GM11168 (cell line): ENCODE measurements at regions not wholly inside any gene's neighbourhood (a gene's known extent, or its start where the extent isn't known, plus 50 kb on each side); places are given as distances from the start of the nearest gene placed in this dataset.

Experiments used
- in situ Hi-C: fragments of 300-500 bp; cut with MboI; formaldehyde crosslinking; loops from one replicate; pipeline ENCODE4 v1.12.0; 2022; ENCODE audit warnings: low sequenced_read_pairs; ENCODE audit not compliant: unreplicated experiment

- in situ Hi-C loops: no loop called here
Measured at GRCh38 chr20:23282546-23282945, 68.0 kb upstream of the NXT1 start.

- in situ Hi-C loops: no loop called here
Measured at GRCh38 chr20:23282111-23282510, 68.5 kb upstream of the NXT1 start.

- in situ Hi-C loops: no loop called here
Measured at GRCh38 chr20:23279836-23280235, 70.8 kb upstream of the NXT1 start.

GRCh38 chr20:23278172-23278571, 72.4 kb upstream of the NXT1 start:
- in situ Hi-C loops: no loop called here

- in situ Hi-C loops: no loop called here
Measured at GRCh38 chr20:23277316-23277715, 73.3 kb upstream of the NXT1 start.

- in situ Hi-C loops: no loop called here
Measured at GRCh38 chr20:23273776-23274175, 76.8 kb upstream of the NXT1 start.

- in situ Hi-C loops: no loop called here
Measured at GRCh38 chr20:23272176-23273029, 78.2 kb upstream of the NXT1 start.

GRCh38 chr20:23270382-23270911, 80.1 kb upstream of the NXT1 start:
- in situ Hi-C loops: no loop called here

GRCh38 chr20:23269954-23270353, 80.6 kb upstream of the NXT1 start:
- in situ Hi-C loops: no loop called here

- in situ Hi-C loops: no loop called here
Measured at GRCh38 chr20:23268792-23269354, 81.7 kb upstream of the NXT1 start.

GRCh38 chr20:23267909-23268308, 82.7 kb upstream of the NXT1 start:
- in situ Hi-C loops: no loop called here

GRCh38 chr20:23266530-23267398, 83.8 kb upstream of the NXT1 start:
- in situ Hi-C loops: no loop called here

GRCh38 chr20:23265226-23265625, 85.4 kb upstream of the NXT1 start:
- in situ Hi-C loops: no loop called here

- in situ Hi-C loops: no loop called here
Measured at GRCh38 chr20:23264545-23264944, 86.0 kb upstream of the NXT1 start.

- in situ Hi-C loops: no loop called here
Measured at GRCh38 chr20:23260181-23260840, 90.3 kb upstream of the NXT1 start.

- in situ Hi-C loops: no loop called here
Measured at GRCh38 chr20:23258747-23259121, 91.9 kb upstream of the NXT1 start.

- in situ Hi-C loops: no loop called here
Measured at GRCh38 chr20:23257848-23258746, 92.5 kb upstream of the NXT1 start.

- in situ Hi-C loops: no loop called here
Measured at GRCh38 chr20:23257106-23257761, 93.4 kb upstream of the NXT1 start.
